ENCODE measurements at regions not wholly inside any gene's neighbourhood (a gene's known extent, or its start where the extent isn't known, plus 50 kb on each side); places are given as distances from the start of the nearest gene placed in this dataset.
A peak's percentile ranks its signal among the peaks of the same experiment; 100 is the strongest.

DNA sequence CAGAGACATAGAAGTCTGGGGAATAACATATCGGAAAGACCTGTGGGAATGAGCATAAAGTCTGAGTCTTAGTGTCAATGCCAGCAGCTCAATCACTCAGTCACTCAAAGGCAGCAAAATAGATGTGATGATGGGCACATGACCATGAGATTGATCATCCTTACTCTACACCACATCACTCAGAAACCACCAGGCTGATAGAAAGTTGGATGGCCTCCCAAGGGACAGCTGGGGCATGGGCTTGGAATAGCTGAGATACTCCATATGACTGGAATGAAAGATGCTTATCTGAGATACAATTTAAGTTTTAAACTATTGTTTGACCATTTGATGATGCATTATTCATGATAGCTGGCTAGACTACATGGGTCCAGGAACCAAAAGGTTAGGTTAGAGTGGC lies 80.9 kb upstream of the F13A1 start:
- no peak for FAIRE-seq
- no peak for TF ChIP-seq POLR2AphosphoS5 (IDR thresholded peaks at IDR 0.05; ENCODE audit: low read depth, low read length)
- TF ChIP-seq TAF1 (IDR thresholded peaks at IDR 0.05; ENCODE audit: borderline replicate concordance, low read depth, low read length), result no peak
- TF ChIP-seq POLR2A (IDR thresholded peaks at IDR 0.05; ENCODE audit: low read depth, low read length), result no peak
- no peak for DNase-seq (ENCODE audit: insufficient read length)

GRCh38 chr6:6402006-6402405 lies 81.5 kb upstream of the F13A1 start:
- no peak for DNase-seq (ENCODE audit: insufficient read length)
- no peak for FAIRE-seq
- no peak for TF ChIP-seq POLR2A (IDR thresholded peaks at IDR 0.05; ENCODE audit: low read depth, low read length)
- no peak for TF ChIP-seq POLR2AphosphoS5 (IDR thresholded peaks at IDR 0.05; ENCODE audit: low read depth, low read length)
- no peak for TF ChIP-seq TAF1 (IDR thresholded peaks at IDR 0.05; ENCODE audit: borderline replicate concordance, low read depth, low read length)

- no peak for TF ChIP-seq TAF1 (IDR thresholded peaks at IDR 0.05; ENCODE audit: borderline replicate concordance, low read depth, low read length)
- no peak for TF ChIP-seq POLR2A (IDR thresholded peaks at IDR 0.05; ENCODE audit: low read depth, low read length)
- TF ChIP-seq POLR2AphosphoS5 (IDR thresholded peaks at IDR 0.05; ENCODE audit: low read depth, low read length), result no peak
- FAIRE-seq (no peak), DNase-seq (ENCODE audit: insufficient read length) (no peak)
Measured at GRCh38 chr6:6402591-6402990, 82.1 kb upstream of the F13A1 start.

DNA sequence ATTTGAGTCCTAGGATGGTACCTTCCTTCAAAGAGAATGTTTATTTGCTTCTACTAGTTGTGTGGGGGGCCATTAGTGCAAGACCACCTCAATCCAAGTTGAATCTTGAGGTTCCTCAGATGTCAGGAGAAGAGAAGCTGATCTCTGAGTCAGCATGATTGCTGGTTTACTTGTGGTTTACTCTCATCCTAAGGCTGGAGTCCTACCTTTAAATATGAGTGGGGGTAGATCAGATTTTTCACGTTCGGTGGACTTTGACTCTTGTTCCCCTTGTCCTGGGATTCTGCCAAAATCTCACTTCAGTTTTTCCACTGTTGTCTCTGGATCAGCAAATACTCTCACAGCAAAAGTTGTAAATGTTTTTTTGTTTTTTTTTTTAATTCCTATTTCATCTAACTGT lies 84.6 kb upstream of the F13A1 start:
- FAIRE-seq (no peak), DNase-seq (ENCODE audit: insufficient read length) (no peak)
- TF ChIP-seq POLR2A (IDR thresholded peaks at IDR 0.05; ENCODE audit: low read depth, low read length) (no peak), POLR2AphosphoS5 (IDR thresholded peaks at IDR 0.05; ENCODE audit: low read depth, low read length) (no peak), TAF1 (IDR thresholded peaks at IDR 0.05; ENCODE audit: borderline replicate concordance, low read depth, low read length) (no peak)

DNA sequence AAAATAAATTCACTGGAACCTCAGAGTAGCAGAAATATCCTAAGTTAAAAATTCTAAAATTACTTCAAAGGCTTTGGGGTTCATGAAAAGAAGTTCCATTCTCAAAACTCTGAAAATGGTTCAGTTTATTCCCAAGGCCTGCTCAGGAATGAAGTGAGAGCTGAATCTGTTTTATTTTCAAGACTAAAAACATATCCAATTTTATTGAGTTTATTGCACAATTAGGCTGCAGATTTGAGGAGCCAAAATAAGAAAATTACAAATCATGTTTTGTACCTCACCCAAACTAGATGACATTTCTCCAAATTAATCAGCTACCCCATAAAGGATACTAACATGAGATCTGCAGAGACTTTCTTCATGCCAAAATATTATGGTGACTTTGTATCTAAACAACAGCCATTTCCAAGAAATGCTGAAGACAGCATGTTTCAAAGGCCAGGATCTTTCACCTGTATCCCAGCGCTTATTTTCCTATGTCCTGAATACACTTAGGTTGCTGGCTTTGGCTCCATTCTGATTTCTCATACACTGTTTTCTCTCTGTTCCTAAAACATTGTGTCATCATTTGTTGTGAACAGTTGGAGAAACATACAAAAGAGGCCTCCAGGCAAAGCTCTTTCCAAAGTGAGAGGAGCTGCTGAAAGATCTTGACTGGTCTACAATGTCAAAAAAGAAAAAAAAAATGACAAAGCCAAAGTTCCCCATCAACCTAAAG lies 85.7 kb upstream of the F13A1 start:
- TF ChIP-seq POLR2A (IDR thresholded peaks at IDR 0.05; ENCODE audit: low read depth, low read length), result no peak
- no peak for TF ChIP-seq POLR2AphosphoS5 (IDR thresholded peaks at IDR 0.05; ENCODE audit: low read depth, low read length)
- no peak for TF ChIP-seq TAF1 (IDR thresholded peaks at IDR 0.05; ENCODE audit: borderline replicate concordance, low read depth, low read length)
- no peak for DNase-seq (ENCODE audit: insufficient read length)
- FAIRE-seq, result no peak

DNA sequence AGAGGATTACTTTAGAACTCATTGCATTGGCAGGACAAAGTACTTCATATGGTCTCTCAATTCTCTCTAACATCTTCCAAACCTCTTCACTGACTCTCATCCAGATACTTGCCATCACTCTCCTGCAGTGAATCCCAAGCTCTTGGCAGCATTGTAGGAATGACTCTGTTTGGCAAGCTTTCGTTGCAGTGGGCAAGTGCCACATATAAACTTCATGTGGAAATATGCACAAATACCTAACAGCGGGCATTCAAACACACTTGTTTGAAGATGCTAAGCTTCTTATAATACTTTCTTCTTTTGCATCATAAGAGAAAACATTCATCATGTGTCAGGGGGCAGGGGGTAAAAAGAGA lies 86.2 kb upstream of the F13A1 start:
- DNase-seq (ENCODE audit: insufficient read length), result no peak
- TF ChIP-seq POLR2AphosphoS5 (IDR thresholded peaks at IDR 0.05; ENCODE audit: low read depth, low read length), result no peak
- TF ChIP-seq POLR2A (IDR thresholded peaks at IDR 0.05; ENCODE audit: low read depth, low read length), result no peak
- TF ChIP-seq TAF1 (IDR thresholded peaks at IDR 0.05; ENCODE audit: borderline replicate concordance, low read depth, low read length), result no peak
- FAIRE-seq, result no peak

GRCh38 chr6:6407071-6407741 lies 86.7 kb upstream of the F13A1 start:
- peak; percentile 95 for FAIRE-seq
- DNase-seq (ENCODE audit: insufficient read length), result no peak
- TF ChIP-seq TAF1 (IDR thresholded peaks at IDR 0.05; ENCODE audit: borderline replicate concordance, low read depth, low read length), result no peak
- TF ChIP-seq POLR2A (IDR thresholded peaks at IDR 0.05; ENCODE audit: low read depth, low read length), result no peak
- no peak for TF ChIP-seq POLR2AphosphoS5 (IDR thresholded peaks at IDR 0.05; ENCODE audit: low read depth, low read length)

DNA sequence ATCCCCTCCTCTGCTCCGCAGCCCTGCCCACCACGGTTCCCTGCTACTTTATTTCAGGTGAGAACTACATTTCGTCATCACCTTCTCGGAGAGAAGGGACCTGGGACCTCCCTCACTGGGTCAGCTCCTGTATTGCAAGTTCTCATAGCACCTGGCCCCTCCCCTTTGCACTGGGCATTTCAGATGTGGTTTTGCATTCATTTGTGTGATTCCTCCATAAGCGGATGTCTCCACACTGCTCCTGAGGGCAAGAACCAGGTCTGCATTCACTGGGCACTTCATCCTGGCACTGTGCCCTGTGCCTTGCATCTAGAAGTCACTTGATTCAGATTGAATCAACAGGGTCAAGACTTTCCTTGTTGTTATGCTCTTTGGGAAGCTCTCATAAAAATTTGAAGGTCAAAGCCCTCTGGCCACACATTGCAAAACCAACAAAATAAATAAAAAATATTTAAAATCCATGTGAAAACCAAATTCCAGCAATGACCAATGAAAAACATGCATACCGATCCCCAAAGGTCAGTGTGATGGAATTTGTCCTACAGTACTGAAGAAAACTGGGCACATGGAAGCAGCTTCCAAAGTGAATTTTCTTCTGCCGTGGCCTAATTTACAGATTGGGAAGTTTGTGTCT lies 89.1 kb upstream of the F13A1 start:
- TF ChIP-seq POLR2AphosphoS5 (IDR thresholded peaks at IDR 0.05; ENCODE audit: low read depth, low read length), result no peak

DNA sequence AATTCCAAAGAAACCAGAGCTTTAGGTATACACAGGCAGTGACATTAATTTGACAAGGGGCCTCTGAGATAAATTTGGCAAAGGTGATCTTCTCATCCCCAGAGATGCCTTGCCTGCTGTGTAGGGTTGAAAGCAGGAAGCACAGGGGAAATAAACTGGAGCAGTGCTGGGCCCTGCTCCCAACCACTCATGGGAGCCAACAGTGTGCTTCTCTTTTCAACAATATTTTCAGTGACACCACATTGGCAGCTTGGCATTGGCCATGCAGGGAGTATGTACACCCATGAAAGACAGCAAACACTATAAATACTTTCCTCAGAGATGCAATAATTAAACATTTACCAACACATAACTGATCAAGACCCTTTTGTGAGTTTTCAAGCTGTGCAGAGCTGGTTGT lies 90.7 kb upstream of the F13A1 start:
- TF ChIP-seq TAF1 (IDR thresholded peaks at IDR 0.05; ENCODE audit: borderline replicate concordance, low read depth, low read length), result no peak
- no peak for TF ChIP-seq POLR2AphosphoS5 (IDR thresholded peaks at IDR 0.05; ENCODE audit: low read depth, low read length)
- no peak for TF ChIP-seq POLR2A (IDR thresholded peaks at IDR 0.05; ENCODE audit: low read depth, low read length)
- no peak for FAIRE-seq

More for the DNA sequence above, 89.1 kb upstream of the F13A1 start:
- FAIRE-seq (no peak), DNase-seq (ENCODE audit: insufficient read length) (no peak)

DNA sequence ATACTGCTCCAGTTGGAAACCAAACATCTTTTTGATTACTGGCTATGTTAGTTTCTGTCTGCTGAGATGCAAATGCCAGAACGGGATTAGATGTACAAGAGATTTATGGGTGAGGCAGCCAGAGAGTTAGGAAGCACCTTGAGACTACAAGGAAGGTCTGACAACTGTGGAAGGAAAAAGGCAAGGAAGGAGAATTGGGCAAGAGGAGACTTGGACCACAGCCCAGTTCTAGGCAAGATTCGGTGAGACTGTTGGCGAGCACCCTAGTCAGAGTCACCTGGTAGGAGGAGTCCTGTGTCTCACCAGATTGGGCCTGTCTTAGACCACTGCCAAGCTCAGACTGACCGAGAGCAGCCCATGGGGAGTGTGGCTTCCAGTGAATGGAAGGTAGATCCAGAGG lies 91.8 kb upstream of the F13A1 start:
- no peak for FAIRE-seq

More for the DNA sequence above, 90.7 kb upstream of the F13A1 start:
- no peak for DNase-seq (ENCODE audit: insufficient read length)

GRCh38 chr6:6412700-6413099 lies 92.2 kb upstream of the F13A1 start:
- TF ChIP-seq POLR2A (IDR thresholded peaks at IDR 0.05; ENCODE audit: low read depth, low read length), result no peak
- no peak for TF ChIP-seq POLR2AphosphoS5 (IDR thresholded peaks at IDR 0.05; ENCODE audit: low read depth, low read length)
- TF ChIP-seq TAF1 (IDR thresholded peaks at IDR 0.05; ENCODE audit: borderline replicate concordance, low read depth, low read length), result no peak
- no peak for DNase-seq (ENCODE audit: insufficient read length)
- no peak for FAIRE-seq

More for the DNA sequence above, 91.8 kb upstream of the F13A1 start:
- TF ChIP-seq POLR2A (IDR thresholded peaks at IDR 0.05; ENCODE audit: low read depth, low read length) (no peak), POLR2AphosphoS5 (IDR thresholded peaks at IDR 0.05; ENCODE audit: low read depth, low read length) (no peak), TAF1 (IDR thresholded peaks at IDR 0.05; ENCODE audit: borderline replicate concordance, low read depth, low read length) (no peak)
- no peak for DNase-seq (ENCODE audit: insufficient read length)

DNA sequence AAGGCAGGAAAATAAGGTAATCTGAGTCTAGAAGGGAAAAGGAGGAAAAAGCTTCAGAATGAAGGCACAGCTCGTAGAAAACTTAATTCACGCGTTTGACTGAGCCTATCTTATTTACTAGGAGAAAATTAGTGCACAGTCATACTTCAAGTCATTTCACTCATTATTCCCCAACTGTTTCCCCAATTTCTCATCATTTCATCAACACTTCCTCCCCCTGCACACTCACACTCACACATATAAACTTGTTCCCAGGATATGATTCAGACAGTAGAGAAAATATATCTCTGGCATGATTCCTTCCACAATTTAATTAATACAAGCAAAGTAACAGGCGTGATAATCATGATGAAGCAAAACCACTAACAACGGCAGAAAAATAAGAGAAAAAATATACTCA lies 94.5 kb upstream of the F13A1 start:
- DNase-seq (ENCODE audit: insufficient read length) (no peak), FAIRE-seq (no peak)
- no peak for TF ChIP-seq POLR2A (IDR thresholded peaks at IDR 0.05; ENCODE audit: low read depth, low read length)
- no peak for TF ChIP-seq TAF1 (IDR thresholded peaks at IDR 0.05; ENCODE audit: borderline replicate concordance, low read depth, low read length)
